H1 (cell line): ENCODE measurements at regions not wholly inside any gene's neighbourhood (a gene's known extent, or its start where the extent isn't known, plus 50 kb on each side); places are given as distances from the start of the nearest gene placed in this dataset.
A peak's percentile ranks its signal among the peaks of the same experiment; 100 is the strongest.

ENCODE experiments used
- CTCF ChIA-PET: fragments of 300-600 bp; sonication (Branson Sonifier 250); formaldehyde crosslinking; loops from one replicate; lab custom pipeline; 2021; ENCODE audit not compliant: partially characterized antibody; lab: Charles Lee
- POLR2A ChIA-PET: fragments of 300-600 bp; sonication (Branson Sonifier 250); formaldehyde crosslinking; loops from one replicate; lab custom pipeline; 2021; ENCODE audit warnings: inconsistent platforms; ENCODE audit not compliant: partially characterized antibody; lab: Charles Lee
- DNase-seq, 2 experiments: peaks; one replicate each; pipeline versions ENCODE4 v3.0.0 to v3.0.0-alpha.2; 2010 to 2022; ENCODE audit warnings: low spot score in 2 of 2, low read depth in 1 of 2, mixed read lengths in 1 of 2
- FAIRE-seq: peaks from 2 replicates; lab custom pipeline; 2011; peaks lifted over from hg19 to GRCh38; lab: Jason Lieb, UNC
- H2AFZ ChIP-seq: 2 replicates; pipeline ENCODE4 v1.8.1; 2012; ENCODE audit warnings: low read length, inconsistent platforms
- H2AK5ac ChIP-seq: 2 replicates; pipeline ENCODE4 v1.6.1; 2013; ENCODE audit warnings: low read depth, low read length
- H2BK120ac ChIP-seq: replicated peaks from 2 replicates; pipeline ENCODE3; 2013; ENCODE audit warnings: low read depth, low read length, inconsistent platforms
- H2BK12ac ChIP-seq: 2 replicates; pipeline ENCODE4 v1.6.1; 2013; ENCODE audit warnings: low read depth, low read length
- H2BK15ac ChIP-seq: 2 replicates; pipeline ENCODE4 v1.6.1; 2013; ENCODE audit warnings: low read length
- H2BK20ac ChIP-seq: 2 replicates; pipeline ENCODE4 v1.6.1; 2013; ENCODE audit warnings: low read length
- H2BK5ac ChIP-seq: 2 replicates; pipeline ENCODE4 v1.6.1; 2013; ENCODE audit warnings: low read depth, low read length
- H3K14ac ChIP-seq: 2 replicates; pipeline ENCODE4 v1.6.1; 2013; ENCODE audit warnings: inconsistent platforms; ENCODE audit not compliant: insufficient read length
- H3K18ac ChIP-seq: 2 replicates; pipeline ENCODE4 v1.6.1; 2013; ENCODE audit warnings: low read length; ENCODE audit errors: extremely low read depth
- H3K23ac ChIP-seq: 2 replicates; pipeline ENCODE4 v1.6.1; 2013; ENCODE audit warnings: inconsistent platforms; ENCODE audit not compliant: insufficient read length
- H3K23me2 ChIP-seq: 2 replicates; pipeline ENCODE4 v1.6.1; 2013; ENCODE audit warnings: low read depth, low read length
- H3K27ac ChIP-seq: 2 replicates; pipeline ENCODE4 v1.6.1; 2011; ENCODE audit warnings: low read depth, low read length, inconsistent platforms
- H3K27me3 ChIP-seq, 4 experiments: replicated peaks in 1 of 4; 1 replicate in 1 of 4; 2 replicates in 3 of 4; pipeline versions ENCODE4 v1.6.1 to v1.8.1; 2011 to 2013; ENCODE audit warnings: low read length in 3 of 4, mild to moderate bottlenecking in 3 of 4, inconsistent platforms in 2 of 4, mixed read lengths in 2 of 4, moderate library complexity in 1 of 4; ENCODE audit not compliant: control insufficient read depth in 3 of 4, insufficient read depth in 3 of 4; ENCODE audit errors: extremely low read depth in 1 of 4
- H3K36me3 ChIP-seq, 4 experiments: 2 replicates each; pipeline versions ENCODE4 v1.6.1 to v1.8.1; 2011 to 2013; ENCODE audit warnings: mild to moderate bottlenecking in 4 of 4, low read length in 3 of 4, moderate library complexity in 2 of 4, control low read depth in 1 of 4, inconsistent platforms in 1 of 4; ENCODE audit not compliant: insufficient read depth in 4 of 4, control insufficient read depth in 2 of 4
- H3K4ac ChIP-seq: replicated peaks from 2 replicates; pipeline ENCODE3; 2013; ENCODE audit warnings: low read length, low read depth, mixed read lengths, inconsistent platforms; ENCODE audit not compliant: insufficient read length
- H3K4me1 ChIP-seq, 4 experiments: replicated peaks in 1 of 4; 1 replicate in 1 of 4; 2 replicates in 3 of 4; pipeline versions ENCODE4 v1.6.1 to v1.8.1; 2011 to 2013; ENCODE audit warnings: low read length in 3 of 4, inconsistent platforms in 2 of 4, mixed read lengths in 1 of 4; ENCODE audit not compliant: insufficient read depth in 4 of 4, control insufficient read depth in 3 of 4
- H3K4me2 ChIP-seq, 2 experiments: 2 replicates each; pipeline versions ENCODE4 v1.6.1 to v1.8.1; 2011 to 2013; ENCODE audit warnings: low read depth in 2 of 2, low read length in 2 of 2, control low read depth in 1 of 2, inconsistent platforms in 1 of 2, mild to moderate bottlenecking in 1 of 2; ENCODE audit not compliant: insufficient read depth in 1 of 2
- H3K4me3 ChIP-seq, 4 experiments: fragments of 200-600, 300-600 bp in 1 of 4; sonication (generic), shearing (Covaris generic), sonication (Bioruptor Twin) in 1 of 4; 2 replicates each; pipeline versions ENCODE4 v1.5.1 to v1.8.1; 2011 to 2016; ENCODE audit warnings: low read length in 4 of 4, low read depth in 3 of 4, control low read depth in 2 of 4, inconsistent platforms in 2 of 4, mild to moderate bottlenecking in 2 of 4, mixed read lengths in 1 of 4, moderate library complexity in 1 of 4; ENCODE audit not compliant: insufficient read depth in 2 of 4; ENCODE audit errors: extremely low read depth in 1 of 4
- H3K56ac ChIP-seq: replicated peaks from 2 replicates; pipeline ENCODE3; 2013; ENCODE audit warnings: low read depth, mild to moderate bottlenecking, mixed read lengths, low read length, inconsistent platforms; ENCODE audit not compliant: insufficient read length
- H3K79me1 ChIP-seq: 2 replicates; pipeline ENCODE4 v1.6.1; 2013; ENCODE audit warnings: low read depth, low read length, control low read depth
- H3K79me2 ChIP-seq, 2 experiments: 2 replicates each; pipeline versions ENCODE4 v1.6.1 to v1.8.1; 2012 to 2013; ENCODE audit warnings: low read length in 2 of 2, mild to moderate bottlenecking in 2 of 2, inconsistent platforms in 1 of 2; ENCODE audit not compliant: insufficient read depth in 2 of 2, control insufficient read depth in 1 of 2
- H3K9ac ChIP-seq, 4 experiments: replicated peaks in 1 of 4; 1 replicate in 1 of 4; 2 replicates in 3 of 4; pipeline versions ENCODE4 v1.6.1 to v1.8.1; 2011 to 2013; ENCODE audit warnings: low read depth in 3 of 4, low read length in 3 of 4, control low read depth in 2 of 4, mild to moderate bottlenecking in 2 of 4, moderate library complexity in 2 of 4, inconsistent platforms in 1 of 4; ENCODE audit errors: extremely low read depth in 1 of 4
- H3K9me3 ChIP-seq, 2 experiments: 2 replicates each; pipeline versions ENCODE4 v1.6.1 to v1.8.1; 2012 to 2013; ENCODE audit warnings: mild to moderate bottlenecking in 2 of 2, moderate library complexity in 2 of 2, control low read depth in 1 of 2, inconsistent platforms in 1 of 2, low read depth in 1 of 2, low read length in 1 of 2, mixed read lengths in 1 of 2; ENCODE audit not compliant: insufficient read depth in 2 of 2
- H4K20me1 ChIP-seq, 2 experiments: replicated peaks in 1 of 2; 2 replicates each; pipeline versions ENCODE3 to v1.8.1; 2011 to 2013; ENCODE audit warnings: inconsistent platforms in 2 of 2, low read length in 2 of 2, mild to moderate bottlenecking in 1 of 2; ENCODE audit not compliant: insufficient read depth in 2 of 2, control insufficient read depth in 1 of 2
- H4K5ac ChIP-seq: 2 replicates; pipeline ENCODE4 v1.6.1; 2013; ENCODE audit warnings: low read length, low read depth, mixed read lengths, inconsistent platforms; ENCODE audit not compliant: insufficient read length
- H4K8ac ChIP-seq: 2 replicates; pipeline ENCODE4 v1.8.0; 2013; ENCODE audit warnings: mild to moderate bottlenecking, moderate library complexity, low read length, inconsistent platforms; ENCODE audit not compliant: insufficient read depth; ENCODE audit errors: extremely low read depth
- H4K91ac ChIP-seq: replicated peaks from 2 replicates; pipeline ENCODE3; 2013; ENCODE audit warnings: low read length, mixed read lengths, inconsistent platforms; ENCODE audit not compliant: insufficient read length
- GABPA ChIP-seq: IDR thresholded peaks from 2 replicates; pipeline ENCODE4 v1.6.1; 2011; ENCODE audit warnings: mild to moderate bottlenecking, low read length, moderate library complexity, borderline replicate concordance; ENCODE audit not compliant: insufficient read depth
- KDM5A ChIP-seq: fragments of 200-600 bp; IDR thresholded peaks from 2 replicates; pipeline ENCODE4 v1.7.1; 2012; ENCODE audit warnings: mild to moderate bottlenecking, low read length, inconsistent platforms, mixed read lengths
- POU5F1 ChIP-seq: IDR thresholded peaks from 2 replicates; pipeline ENCODE4 v1.6.1; 2011; ENCODE audit warnings: low read depth, mild to moderate bottlenecking, low read length, moderate library complexity
- TAF1 ChIP-seq: IDR thresholded peaks from 2 replicates; pipeline ENCODE4 v1.6.1; 2011; ENCODE audit warnings: mild to moderate bottlenecking, low read depth, low read length
- YY1 ChIP-seq: IDR thresholded peaks from 2 replicates; pipeline ENCODE4 v1.6.1; 2011; ENCODE audit warnings: low read depth, mild to moderate bottlenecking, low read length
- WGBS, 2 experiments: shearing (Covaris generic) in 1 of 2; methylation state at CpG; one replicate each; pipeline versions ENCODE4 v1.1.6 to v1.1.7; 2013 to 2015; ENCODE audit warnings: low lambda C conversion rate in 2 of 2, mixed read lengths in 2 of 2, inconsistent platforms in 1 of 2, low coverage in 1 of 2, missing lambda C conversion rate in 1 of 2; ENCODE audit not compliant: insufficient replicate concordance in 2 of 2, insufficient coverage in 1 of 2, insufficient read length in 1 of 2; ENCODE audit errors: extremely low coverage in 1 of 2, missing lambda C conversion rate in 1 of 2; 5-methylcytosine and 5-hydroxymethylcytosine counted together

- Histone ChIP-seq H3K4ac (no peak overlapping the region), H3K79me2 (no peaks in the 10 kb centered on the region), H2AK5ac (no peak overlapping the region), H3K9me3 (peaks cover 12 to 15% of the 10 kb centered on the region in 2 experiments; a peak in 3 of 4 replicates), H4K8ac (no peak overlapping the region), H2AFZ (no peak overlapping the region), H2BK12ac (no peak overlapping the region), H3K18ac (no peak overlapping the region), H3K56ac (no peak overlapping the region), H2BK20ac (no peak overlapping the region), H3K4me1 (no peaks in the 10 kb centered on the region), H3K27me3 (no peaks in the 10 kb centered on the region; a peak in 1 of 7 replicates), H4K20me1 (no peaks in the 10 kb centered on the region), H3K4me3 (no peak overlapping the region), H3K79me1 (no peaks in the 10 kb centered on the region), H3K23ac (no peak overlapping the region), H3K23me2 (no peaks in the 10 kb centered on the region), H4K5ac (no peak overlapping the region), H2BK120ac (no peak overlapping the region), H3K27ac (no peak overlapping the region), H3K4me2 (no peak overlapping the region), H3K14ac (no peak overlapping the region), H2BK5ac (no peak overlapping the region), H4K91ac (no peak overlapping the region), H2BK15ac (peak overlapping the region; percentile 73; the same call in 1 of the 2 replicates), H3K9ac (no peak overlapping the region), H3K36me3 (no peaks in the 10 kb centered on the region)
- TF ChIP-seq GABPA (no peak), YY1 (no peak), POU5F1 (no peak), KDM5A (no peak), TAF1 (no peak)
- CTCF ChIA-PET, result no interaction called here
- FAIRE-seq (no peak), DNase-seq (no peak)
- 91% methylated on average over 1 of the region's 1 CpG; no CpG with 5 or more reads in 1 of the 2 experiments for WGBS, 2 experiments
- POLR2A ChIA-PET, result no interaction called here
These were observed 147.7 kb upstream of the SALL1 start for GRCh38 chr16:51298800-51299199.
